ENCODE measurements at regions not wholly inside any gene's neighbourhood (a gene's known extent, or its start where the extent isn't known, plus 50 kb on each side); places are given as distances from the start of the nearest gene placed in this dataset.

GRCh38 chr6:102732898-102733297 lies 1339.4 kb downstream of the GRIK2 start:
- no peak for TF ChIP-seq EZH2 (IDR thresholded peaks at IDR 0.05; ENCODE audit: borderline replicate concordance, low read length)
- no peak for TF ChIP-seq CTCF (conservative IDR thresholded peaks at IDR 0.05 in 1 of 2, IDR thresholded peaks at IDR 0.05 in 1 of 2; ENCODE audit: extremely low read depth in 1 of 2, insufficient read depth in 1 of 2, low read depth in 1 of 2, low read length in 2 of 2)
